ENCODE measurements at regions not wholly inside any gene's neighbourhood (a gene's known extent, or its start where the extent isn't known, plus 50 kb on each side); places are given as distances from the start of the nearest gene placed in this dataset.

DNA sequence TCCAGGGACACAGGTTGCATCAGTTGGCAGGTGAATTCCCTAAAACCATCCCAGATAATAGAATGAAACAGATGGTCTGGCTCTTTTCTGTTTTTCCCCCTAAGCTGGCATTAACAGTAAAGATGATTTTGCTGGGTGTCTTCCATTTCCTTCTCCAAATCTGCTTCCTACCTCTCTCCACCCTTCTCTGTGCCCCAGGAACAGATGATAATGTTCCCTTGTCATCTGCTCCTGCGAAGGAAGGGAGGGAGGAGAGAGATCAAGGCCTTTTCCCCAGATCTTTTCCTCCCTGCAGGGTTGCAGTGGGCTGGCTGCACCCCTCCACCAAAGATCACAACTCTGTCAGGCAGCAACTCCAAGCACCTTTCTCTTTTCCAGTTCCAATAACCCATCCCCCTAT, 156.5 kb upstream of the PRDM1 start:
- Histone ChIP-seq H3K36me3 (ENCODE audit: control insufficient read depth, insufficient read depth, low read length) (no peaks in the 10 kb centered on the region), H3K27me3 (ENCODE audit: control insufficient read depth, insufficient read depth, low read length) (no peaks in the 10 kb centered on the region), H3K9me3 (ENCODE audit: control insufficient read depth, insufficient read depth, low read depth, low read length) (no peaks in the 10 kb centered on the region), H3K4me3 (ENCODE audit: low read depth, low read length) (no peak overlapping the region), H3K4me1 (ENCODE audit: control insufficient read depth, insufficient read depth, low read length) (no peaks in the 10 kb centered on the region), H3K9ac (ENCODE audit: low read length) (no peak overlapping the region), H3K27ac (ENCODE audit: low read depth, low read length) (no peak overlapping the region)

DNA sequence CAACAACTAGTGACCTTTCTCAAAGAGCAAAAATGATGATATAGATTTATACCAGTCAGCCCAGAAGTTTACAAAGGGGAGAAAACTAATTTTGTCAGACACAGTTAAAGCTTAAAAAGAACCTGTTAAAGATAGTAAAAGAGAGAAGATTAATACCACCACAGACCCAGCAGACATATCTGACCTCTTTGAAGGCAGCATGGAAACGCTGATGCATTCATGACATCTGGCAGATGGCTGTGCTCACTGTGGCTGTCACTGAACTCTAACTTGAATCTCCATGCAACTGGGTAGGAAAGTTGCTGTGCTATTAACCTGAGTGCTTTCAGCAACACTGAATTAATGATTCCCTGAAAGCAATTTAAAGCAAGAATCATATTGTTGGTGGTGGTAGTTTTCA, 159.8 kb upstream of the PRDM1 start:
- Histone ChIP-seq H3K9ac (ENCODE audit: low read length) (no peak overlapping the region), H3K27ac (ENCODE audit: low read depth, low read length) (no peak overlapping the region), H3K4me3 (ENCODE audit: low read depth, low read length) (no peak overlapping the region), H3K36me3 (ENCODE audit: control insufficient read depth, insufficient read depth, low read length) (no peaks in the 10 kb centered on the region), H3K4me1 (ENCODE audit: control insufficient read depth, insufficient read depth, low read length) (no peaks in the 10 kb centered on the region), H3K9me3 (ENCODE audit: control insufficient read depth, insufficient read depth, low read depth, low read length) (no peaks in the 10 kb centered on the region), H3K27me3 (ENCODE audit: control insufficient read depth, insufficient read depth, low read length) (no peaks in the 10 kb centered on the region)

DNA sequence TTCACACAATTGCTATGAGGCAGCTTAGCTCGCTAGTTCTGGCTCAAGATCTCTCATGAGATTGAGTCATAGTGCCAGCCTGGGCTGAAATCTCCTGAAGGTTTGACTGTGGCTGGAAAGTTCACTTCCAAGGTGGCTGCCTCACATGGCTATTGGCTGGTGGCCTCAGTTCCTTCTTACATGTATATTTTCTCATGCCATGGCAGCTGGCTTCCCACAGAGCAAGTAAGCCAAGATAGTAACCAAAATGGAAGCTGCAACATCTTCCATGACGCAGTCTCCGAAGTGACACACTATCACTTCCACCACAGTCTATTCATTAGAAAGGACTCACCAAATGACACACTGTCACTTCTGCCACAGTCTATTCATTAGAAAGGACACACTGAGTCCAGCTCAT, 160.4 kb upstream of the PRDM1 start:
- Histone ChIP-seq H3K4me3 (ENCODE audit: low read depth, low read length) (no peak overlapping the region), H3K4me1 (ENCODE audit: control insufficient read depth, insufficient read depth, low read length) (no peaks in the 10 kb centered on the region), H3K27ac (ENCODE audit: low read depth, low read length) (no peak overlapping the region), H3K36me3 (ENCODE audit: control insufficient read depth, insufficient read depth, low read length) (no peaks in the 10 kb centered on the region), H3K9ac (ENCODE audit: low read length) (no peak overlapping the region), H3K27me3 (ENCODE audit: control insufficient read depth, insufficient read depth, low read length) (no peaks in the 10 kb centered on the region), H3K9me3 (ENCODE audit: control insufficient read depth, insufficient read depth, low read depth, low read length) (no peaks in the 10 kb centered on the region)

DNA sequence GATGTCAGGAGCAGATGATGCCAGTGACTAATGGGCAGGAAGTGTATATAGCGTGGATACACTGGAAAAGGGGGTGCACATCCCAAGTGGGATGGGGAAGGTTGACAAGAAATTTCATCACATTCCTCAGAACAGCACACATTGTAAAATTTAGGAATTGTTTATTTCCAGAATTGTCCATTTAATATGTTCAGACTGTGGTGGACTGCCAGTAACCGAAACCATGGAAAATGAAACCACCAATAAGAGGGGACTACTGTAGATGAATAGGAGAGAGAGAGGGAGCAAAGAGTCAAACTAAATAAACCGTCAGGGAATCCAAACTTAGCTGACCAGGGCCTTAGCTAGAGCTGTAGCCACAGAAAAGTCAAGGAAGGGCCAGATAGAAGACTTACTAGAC, 164.4 kb upstream of the PRDM1 start:
- H3K27me3 ChIP-seq (ENCODE audit: control insufficient read depth, insufficient read depth, low read length), result no peaks in the 10 kb centered on the region
- no peak overlapping the region for H3K9ac ChIP-seq (ENCODE audit: low read length)
- H3K4me3 ChIP-seq (ENCODE audit: low read depth, low read length), result no peak overlapping the region
- H3K9me3 ChIP-seq (ENCODE audit: control insufficient read depth, insufficient read depth, low read depth, low read length), result no peaks in the 10 kb centered on the region
- no peaks in the 10 kb centered on the region for H3K4me1 ChIP-seq (ENCODE audit: control insufficient read depth, insufficient read depth, low read length)
- no peak overlapping the region for H3K27ac ChIP-seq (ENCODE audit: low read depth, low read length)
- H3K36me3 ChIP-seq (ENCODE audit: control insufficient read depth, insufficient read depth, low read length), result no peaks in the 10 kb centered on the region

DNA sequence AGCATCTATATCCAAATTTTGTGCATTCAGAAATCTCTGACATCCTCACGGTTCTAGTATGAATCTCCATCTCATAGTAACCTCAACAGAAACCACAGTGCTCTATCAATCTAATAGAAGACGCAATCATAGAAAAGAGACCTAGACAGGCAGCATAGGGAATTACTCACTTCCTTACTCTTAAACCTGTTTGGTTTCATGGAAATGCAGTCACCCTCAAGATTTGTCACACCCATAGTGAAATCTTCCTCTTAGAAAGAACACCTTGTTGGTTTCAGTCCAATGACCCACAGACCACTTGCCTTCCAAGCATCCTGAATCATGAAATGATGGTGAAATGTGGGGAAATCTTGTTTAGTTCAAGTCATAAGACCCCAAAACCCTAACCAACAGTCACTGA, 166.1 kb upstream of the PRDM1 start:
- Histone ChIP-seq H3K9me3 (ENCODE audit: control insufficient read depth, insufficient read depth, low read depth, low read length) (no peaks in the 10 kb centered on the region), H3K4me1 (ENCODE audit: control insufficient read depth, insufficient read depth, low read length) (no peaks in the 10 kb centered on the region), H3K9ac (ENCODE audit: low read length) (no peak overlapping the region), H3K36me3 (ENCODE audit: control insufficient read depth, insufficient read depth, low read length) (no peaks in the 10 kb centered on the region), H3K4me3 (ENCODE audit: low read depth, low read length) (no peak overlapping the region), H3K27me3 (ENCODE audit: control insufficient read depth, insufficient read depth, low read length) (no peaks in the 10 kb centered on the region), H3K27ac (ENCODE audit: low read depth, low read length) (no peak overlapping the region)

DNA sequence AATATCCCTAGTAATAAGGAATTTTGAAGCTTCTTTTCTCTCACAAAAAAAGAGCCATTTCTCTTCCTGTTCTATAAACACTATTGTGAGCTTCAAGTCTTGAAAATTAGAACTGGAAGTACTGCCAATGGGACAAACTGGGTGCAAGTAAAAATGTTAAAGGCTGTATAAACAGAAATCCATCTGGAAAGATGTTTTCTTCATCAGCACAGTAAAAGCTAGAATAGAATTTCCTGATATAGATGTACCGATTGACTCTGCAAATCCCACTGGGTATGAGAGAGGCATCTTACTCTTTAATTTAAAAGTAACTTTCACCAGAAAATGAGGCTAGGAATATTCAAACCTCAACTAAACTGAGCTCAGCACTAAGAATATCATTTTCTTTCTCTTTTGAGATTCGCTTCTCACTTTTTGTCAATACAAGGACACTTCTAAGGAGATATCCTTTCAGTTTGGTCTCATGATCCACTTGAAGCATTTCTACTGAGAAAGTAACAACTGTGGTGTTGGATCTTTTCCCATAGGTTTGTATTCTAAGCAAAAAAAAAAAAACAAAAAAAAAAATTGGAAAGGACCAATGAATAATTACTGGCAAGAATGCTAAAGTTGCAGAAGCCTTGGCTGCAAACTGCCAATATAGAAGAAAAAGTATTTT, 169.0 kb upstream of the PRDM1 start:
- no peaks in the 10 kb centered on the region for H3K27me3 ChIP-seq (ENCODE audit: control insufficient read depth, insufficient read depth, low read length)
- no peak overlapping the region for H3K9ac ChIP-seq (ENCODE audit: low read length)
- H3K9me3 ChIP-seq (ENCODE audit: control insufficient read depth, insufficient read depth, low read depth, low read length), result no peaks in the 10 kb centered on the region
- H3K36me3 ChIP-seq (ENCODE audit: control insufficient read depth, insufficient read depth, low read length), result no peaks in the 10 kb centered on the region
- no peak overlapping the region for H3K27ac ChIP-seq (ENCODE audit: low read depth, low read length)
- H3K4me3 ChIP-seq (ENCODE audit: low read depth, low read length), result no peak overlapping the region
- no peaks in the 10 kb centered on the region for H3K4me1 ChIP-seq (ENCODE audit: control insufficient read depth, insufficient read depth, low read length)

DNA sequence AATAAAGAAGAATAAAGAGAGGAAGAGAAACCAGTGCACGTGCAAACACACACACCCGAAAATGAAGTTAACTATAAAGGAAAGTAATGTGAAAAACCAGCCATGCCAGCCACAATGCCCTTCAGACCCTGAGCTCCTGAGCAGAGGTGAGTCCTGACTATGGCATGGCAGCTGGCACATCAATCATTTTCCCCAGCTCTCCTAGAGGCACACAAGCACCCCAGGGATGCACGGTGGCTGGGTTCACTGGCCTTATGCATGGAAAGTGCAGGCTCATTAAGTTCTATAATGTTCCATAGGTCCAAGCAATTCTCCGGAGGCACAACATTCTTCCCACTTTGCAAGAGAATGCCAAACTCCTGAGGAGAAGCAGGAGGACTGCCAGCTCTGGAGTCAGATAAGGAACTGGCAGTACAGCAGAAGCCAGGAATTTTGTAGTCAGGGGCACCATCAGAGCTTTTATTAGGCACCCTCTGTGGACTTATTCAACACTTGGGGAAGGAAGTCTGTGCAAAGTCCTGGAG, 175.0 kb upstream of the PRDM1 start:
- Histone ChIP-seq H3K36me3 (ENCODE audit: control insufficient read depth, insufficient read depth, low read length) (no peaks in the 10 kb centered on the region), H3K4me1 (ENCODE audit: control insufficient read depth, insufficient read depth, low read length) (no peaks in the 10 kb centered on the region), H3K9me3 (ENCODE audit: control insufficient read depth, insufficient read depth, low read depth, low read length) (no peaks in the 10 kb centered on the region), H3K27me3 (ENCODE audit: control insufficient read depth, insufficient read depth, low read length) (no peaks in the 10 kb centered on the region), H3K9ac (ENCODE audit: low read length) (no peak overlapping the region), H3K27ac (ENCODE audit: low read depth, low read length) (no peak overlapping the region), H3K4me3 (ENCODE audit: low read depth, low read length) (no peak overlapping the region)

DNA sequence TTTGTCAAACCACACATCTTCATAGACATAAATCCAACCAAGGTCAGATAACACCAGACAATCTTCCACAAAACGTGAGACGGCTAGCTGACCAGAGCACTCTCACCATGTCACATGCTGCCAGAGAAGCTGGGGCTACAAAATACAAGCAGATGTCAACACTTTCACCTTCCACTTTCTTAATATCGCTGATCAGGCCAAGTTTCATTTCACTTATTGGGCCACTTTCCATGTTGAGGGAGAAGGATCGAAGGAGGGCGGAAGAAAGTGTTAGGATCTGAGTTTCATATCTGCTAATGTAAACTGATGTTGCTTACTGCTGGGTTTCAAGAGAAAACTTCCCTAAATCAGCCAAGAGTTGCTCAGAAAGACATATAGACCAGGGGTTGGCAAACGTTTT, 177.0 kb upstream of the PRDM1 start:
- Histone ChIP-seq H3K4me1 (ENCODE audit: control insufficient read depth, insufficient read depth, low read length) (no peaks in the 10 kb centered on the region), H3K9me3 (ENCODE audit: control insufficient read depth, insufficient read depth, low read depth, low read length) (no peaks in the 10 kb centered on the region), H3K9ac (ENCODE audit: low read length) (no peak overlapping the region), H3K27me3 (ENCODE audit: control insufficient read depth, insufficient read depth, low read length) (no peaks in the 10 kb centered on the region), H3K36me3 (ENCODE audit: control insufficient read depth, insufficient read depth, low read length) (no peaks in the 10 kb centered on the region), H3K4me3 (ENCODE audit: low read depth, low read length) (no peak overlapping the region), H3K27ac (ENCODE audit: low read depth, low read length) (no peak overlapping the region)

DNA sequence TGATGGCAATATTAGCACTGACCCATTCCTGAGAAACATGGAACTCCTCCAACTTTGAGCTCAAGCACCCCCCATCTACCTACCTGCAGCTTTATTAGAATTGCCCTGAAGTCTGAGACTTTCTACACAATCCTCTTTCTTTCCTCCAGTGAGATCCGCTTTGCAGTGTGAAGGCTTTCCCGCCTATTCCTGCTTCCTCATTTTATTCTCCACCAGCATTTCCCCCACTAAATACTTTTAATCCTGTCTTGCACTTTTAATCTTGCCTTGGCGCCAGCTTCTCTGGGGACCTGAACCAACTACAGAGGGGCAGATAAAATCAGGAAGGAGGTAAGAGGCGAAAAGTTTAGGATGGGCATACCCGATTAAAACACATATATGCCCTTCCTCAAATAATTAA, 178.1 kb upstream of the PRDM1 start:
- Histone ChIP-seq H3K27me3 (ENCODE audit: control insufficient read depth, insufficient read depth, low read length) (no peaks in the 10 kb centered on the region), H3K27ac (ENCODE audit: low read depth, low read length) (no peak overlapping the region), H3K4me3 (ENCODE audit: low read depth, low read length) (no peak overlapping the region), H3K4me1 (ENCODE audit: control insufficient read depth, insufficient read depth, low read length) (no peaks in the 10 kb centered on the region), H3K36me3 (ENCODE audit: control insufficient read depth, insufficient read depth, low read length) (no peaks in the 10 kb centered on the region), H3K9me3 (ENCODE audit: control insufficient read depth, insufficient read depth, low read depth, low read length) (no peaks in the 10 kb centered on the region), H3K9ac (ENCODE audit: low read length) (no peak overlapping the region)

DNA sequence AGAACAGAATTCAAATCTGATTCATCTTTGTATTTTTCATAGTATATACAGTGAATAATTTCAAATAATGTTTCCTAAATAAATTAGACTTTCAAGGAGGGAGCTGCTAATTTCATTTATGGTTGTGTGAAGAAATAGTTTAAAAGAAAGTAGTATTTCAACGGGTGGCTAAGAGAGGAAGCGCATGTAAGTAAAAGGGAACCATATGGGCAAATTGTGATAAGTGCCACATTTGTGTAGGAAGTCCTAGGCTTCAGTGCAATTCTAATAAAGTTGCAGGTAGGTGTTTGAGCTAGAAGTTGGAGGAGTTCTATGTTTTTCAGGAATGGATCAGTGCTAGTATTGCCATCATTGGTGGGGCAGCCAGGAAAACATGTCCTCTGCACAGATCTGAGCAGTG, 178.8 kb upstream of the PRDM1 start:
- Histone ChIP-seq H3K4me1 (ENCODE audit: control insufficient read depth, insufficient read depth, low read length) (no peaks in the 10 kb centered on the region), H3K4me3 (ENCODE audit: low read depth, low read length) (no peak overlapping the region), H3K9me3 (ENCODE audit: control insufficient read depth, insufficient read depth, low read depth, low read length) (no peaks in the 10 kb centered on the region), H3K36me3 (ENCODE audit: control insufficient read depth, insufficient read depth, low read length) (no peaks in the 10 kb centered on the region), H3K27ac (ENCODE audit: low read depth, low read length) (no peak overlapping the region), H3K27me3 (ENCODE audit: control insufficient read depth, insufficient read depth, low read length) (no peaks in the 10 kb centered on the region), H3K9ac (ENCODE audit: low read length) (no peak overlapping the region)

DNA sequence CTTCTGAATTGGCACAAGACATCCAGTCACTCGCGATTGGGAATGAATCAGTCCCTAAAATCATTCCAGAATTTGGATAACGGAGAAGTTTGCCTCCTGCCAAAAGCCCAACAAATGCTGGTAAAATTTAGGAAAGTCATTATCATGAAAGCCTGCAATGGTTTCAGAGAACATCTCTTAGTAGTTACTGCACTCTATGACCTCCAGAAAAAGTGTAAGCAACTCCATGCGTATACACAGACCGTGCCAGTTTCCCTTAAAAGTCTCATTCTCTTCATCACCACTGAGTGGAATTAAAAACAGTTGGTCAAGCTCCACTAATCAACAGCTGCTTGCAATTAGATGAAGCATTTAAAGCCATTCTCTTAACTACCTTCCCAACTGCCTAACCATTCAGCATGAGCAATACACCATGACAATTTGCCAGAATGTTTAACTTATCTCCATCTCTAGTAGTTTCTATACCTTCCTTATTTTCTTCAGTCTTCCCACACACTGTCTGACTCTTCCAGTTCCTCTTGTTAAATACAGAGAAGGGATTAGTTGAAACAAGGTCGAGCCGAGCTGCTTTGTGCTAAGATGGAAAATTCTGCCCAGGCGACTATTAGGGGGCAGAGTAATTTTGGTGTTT, 183.6 kb upstream of the PRDM1 start:
- no peaks in the 10 kb centered on the region for H3K36me3 ChIP-seq (ENCODE audit: control insufficient read depth, insufficient read depth, low read length)
- H3K9ac ChIP-seq (ENCODE audit: low read length), result no peak overlapping the region
- H3K9me3 ChIP-seq (ENCODE audit: control insufficient read depth, insufficient read depth, low read depth, low read length), result peaks cover 8% of the 10 kb centered on the region; the same call in 1 of the 2 replicates
- H3K4me3 ChIP-seq (ENCODE audit: low read depth, low read length), result no peak overlapping the region
- H3K27me3 ChIP-seq (ENCODE audit: control insufficient read depth, insufficient read depth, low read length), result no peaks in the 10 kb centered on the region
- H3K4me1 ChIP-seq (ENCODE audit: control insufficient read depth, insufficient read depth, low read length), result no peaks in the 10 kb centered on the region
- H3K27ac ChIP-seq (ENCODE audit: low read depth, low read length), result no peak overlapping the region

Measured in HUES6 (cell line).